ENCODE measurements at regions not wholly inside any gene's neighbourhood (a gene's known extent, or its start where the extent isn't known, plus 50 kb on each side); places are given as distances from the start of the nearest gene placed in this dataset.

- TF ChIP-seq POLR2AphosphoS5 (IDR thresholded peaks at IDR 0.05; ENCODE audit: low read depth, low read length) (no peak), TAF1 (IDR thresholded peaks at IDR 0.05; ENCODE audit: borderline replicate concordance, low read depth, low read length) (no peak), MEF2A (IDR thresholded peaks at IDR 0.05; ENCODE audit: borderline replicate concordance, low read depth) (no peak), NFIC (IDR thresholded peaks at IDR 0.05; ENCODE audit: borderline replicate concordance) (no peak), RAD21 (IDR thresholded peaks at IDR 0.05; ENCODE audit: low read length) (no peak), EP300 (IDR thresholded peaks at IDR 0.05; ENCODE audit: borderline replicate concordance in 1 of 2, low read depth in 1 of 2, low read length in 1 of 2) (no peak), REST (IDR thresholded peaks at IDR 0.05; ENCODE audit: low read depth, low read length) (no peak), JUND (IDR thresholded peaks at IDR 0.05) (no peak), TEAD4 (IDR thresholded peaks at IDR 0.05; ENCODE audit: borderline replicate concordance, insufficient read depth) (no peak), SMC3 (IDR thresholded peaks at IDR 0.05; ENCODE audit: low read depth, low read length) (no peak), RFX5 (IDR thresholded peaks at IDR 0.05; ENCODE audit: low read length) (no peak), FOXM1 (IDR thresholded peaks at IDR 0.05; ENCODE audit: low read depth) (no peak), RCOR1 (IDR thresholded peaks at IDR 0.05; ENCODE audit: low read length) (no peak)
- TF ChIP-seq, protein P1, sequence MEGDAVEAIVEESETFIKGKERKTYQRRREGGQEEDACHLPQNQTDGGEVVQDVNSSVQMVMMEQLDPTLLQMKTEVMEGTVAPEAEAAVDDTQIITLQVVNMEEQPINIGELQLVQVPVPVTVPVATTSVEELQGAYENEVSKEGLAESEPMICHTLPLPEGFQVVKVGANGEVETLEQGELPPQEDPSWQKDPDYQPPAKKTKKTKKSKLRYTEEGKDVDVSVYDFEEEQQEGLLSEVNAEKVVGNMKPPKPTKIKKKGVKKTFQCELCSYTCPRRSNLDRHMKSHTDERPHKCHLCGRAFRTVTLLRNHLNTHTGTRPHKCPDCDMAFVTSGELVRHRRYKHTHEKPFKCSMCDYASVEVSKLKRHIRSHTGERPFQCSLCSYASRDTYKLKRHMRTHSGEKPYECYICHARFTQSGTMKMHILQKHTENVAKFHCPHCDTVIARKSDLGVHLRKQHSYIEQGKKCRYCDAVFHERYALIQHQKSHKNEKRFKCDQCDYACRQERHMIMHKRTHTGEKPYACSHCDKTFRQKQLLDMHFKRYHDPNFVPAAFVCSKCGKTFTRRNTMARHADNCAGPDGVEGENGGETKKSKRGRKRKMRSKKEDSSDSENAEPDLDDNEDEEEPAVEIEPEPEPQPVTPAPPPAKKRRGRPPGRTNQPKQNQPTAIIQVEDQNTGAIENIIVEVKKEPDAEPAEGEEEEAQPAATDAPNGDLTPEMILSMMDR (IDR thresholded peaks at IDR 0.05): no peak
Measured at GRCh38 chrX:110410603-110411002, 52.0 kb downstream of the RTL9 start.
